ENCODE measurements at regions not wholly inside any gene's neighbourhood (a gene's known extent, or its start where the extent isn't known, plus 50 kb on each side); places are given as distances from the start of the nearest gene placed in this dataset.

- dilution Hi-C loops (cut with MboI; ENCODE audit: extremely low pct_ligation_motif_present, low sequenced_read_pairs) = no loop called here
- Histone ChIP-seq H4K20me1 (replicated peaks; ENCODE audit: control insufficient read depth, extremely low read depth, insufficient read depth, low read length) (no peaks in the 10 kb centered on the region), H3K9ac (replicated peaks; ENCODE audit: extremely low read depth, insufficient read depth, low read length) (no peak overlapping the region), H3K4me2 (ENCODE audit: insufficient read depth, low read length) (no peak overlapping the region), H3K27me3 (ENCODE audit: control insufficient read depth in 2 of 2, insufficient read depth in 2 of 2, low read length in 2 of 2) (peaks cover 69 to 75% of the 10 kb centered on the region in 2 experiments), H3K79me2 (ENCODE audit: control insufficient read depth, insufficient read depth, low read length) (no peaks in the 10 kb centered on the region), H3K9me3 (replicated peaks; ENCODE audit: control insufficient read depth, insufficient read depth, low read length) (no peaks in the 10 kb centered on the region), H3K4me1 (ENCODE audit: control insufficient read depth, extremely low read depth, insufficient read depth, low read length) (peaks cover 4% of the 10 kb centered on the region), H3K9me1 (replicated peaks; ENCODE audit: control insufficient read depth, extremely low read depth, insufficient read depth, low read length) (no peaks in the 10 kb centered on the region), H3K36me3 (ENCODE audit: control insufficient read depth in 2 of 2, extremely low read depth in 1 of 2, insufficient read depth in 2 of 2, low read length in 2 of 2) (no peaks in the 10 kb centered on the region), H2AFZ (ENCODE audit: low read depth, low read length) (no peak overlapping the region), H3K27ac (ENCODE audit: insufficient read depth, low read depth, low read length) (no peak overlapping the region), H3K4me3 (replicated peaks in 1 of 3; ENCODE audit: insufficient read depth in 1 of 3, low read depth in 1 of 3, low read length in 3 of 3) (no peak overlapping the region)
- TF ChIP-seq GATA2 (IDR thresholded peaks at IDR 0.05; ENCODE audit: insufficient read depth, insufficient read length, low read depth, low read length) (no peak), POLR2A (IDR thresholded peaks at IDR 0.05; ENCODE audit: low read depth, low read length) (no peak), CTCF (IDR thresholded peaks at IDR 0.05; ENCODE audit: extremely low read depth in 1 of 2, insufficient read depth in 1 of 2, low read depth in 1 of 2, low read length in 2 of 2) (no peak), JUN (IDR thresholded peaks at IDR 0.05; ENCODE audit: borderline replicate concordance, insufficient read depth, insufficient read length, low read depth) (no peak), FOS (IDR thresholded peaks at IDR 0.05; ENCODE audit: borderline replicate concordance, insufficient read depth, low read length) (no peak), POLR2AphosphoS5 (IDR thresholded peaks at IDR 0.05; ENCODE audit: insufficient read depth, low read depth, low read length) (no peak), MAX (IDR thresholded peaks at IDR 0.05; ENCODE audit: insufficient read depth, insufficient read length) (no peak), MYC (IDR thresholded peaks at IDR 0.05; ENCODE audit: low read depth, low read length) (no peak), EZH2 (IDR thresholded peaks at IDR 0.05; ENCODE audit: borderline replicate concordance, low read depth, low read length, severe bottlenecking) (no peak)
- POLR2A ChIA-PET = no interaction called here
- FAIRE-seq (no peak), DNase-seq (ENCODE audit: low read depth, low spot score) (no peak)
- intact Hi-C loops (cut with micrococcal nuclease) = no loop called here
- CTCF ChIA-PET = no interaction called here
- BruUV-seq (replicated peaks) = no TSS peak
Observed at GRCh38 chr6:105987516-105987915, 98.6 kb upstream of the PRDM1 start.
